HepG2 (cell line): ENCODE measurements at regions not wholly inside any gene's neighbourhood (a gene's known extent, or its start where the extent isn't known, plus 50 kb on each side); places are given as distances from the start of the nearest gene placed in this dataset.

Experiments
- ATAC-seq: fragments of 200-7000 bp; cut with Tn5 transposase; 3 replicates; pipeline ENCODE4 v1.9.1; 2020; ENCODE audit warnings: mild to moderate bottlenecking, moderate library complexity
- BruUV-seq: library from RNA; stranded (reverse); fragments of 400-500 nt; replicated peaks from 2 replicates; lab custom pipeline; 2021; lab: Mats Ljungman, UMichigan
- CTCF ChIA-PET: fragments of 300-600 bp; formaldehyde crosslinking; extraction: SDS; loops from one replicate; lab custom pipeline; 2021; ENCODE audit warnings: low total read pairs, inconsistent platforms, low intra/inter-chr PET ratio; lab: Yijun Ruan, JAX
- POLR2A ChIA-PET: fragments of 350-600 bp; sonication (Branson Sonifier 250); formaldehyde crosslinking; loops from one replicate; lab custom pipeline; 2020; ENCODE audit warnings: antibody characterized with exemption, inconsistent platforms; lab: Yijun Ruan, JAX
- DNase-seq: peaks from one replicate; pipeline ENCODE4 v3.0.0-alpha.2; 2015; ENCODE audit warnings: low spot score
- FAIRE-seq: peaks from 3 replicates; lab custom pipeline; 2011; peaks lifted over from hg19 to GRCh38; lab: Jason Lieb, UNC
- H2AFZ ChIP-seq: one replicate; pipeline ENCODE4 v1.6.1; 2011; ENCODE audit warnings: low read length, inconsistent platforms
- H3K27ac ChIP-seq: fragments of 300-600 bp; 3 replicates; pipeline ENCODE4 v1.8.0; 2011; ENCODE audit warnings: mixed run types, mild to moderate bottlenecking, mixed read lengths, low read length, inconsistent platforms; ENCODE audit not compliant: insufficient read depth; ENCODE audit errors: extremely low read length
- H3K27me3 ChIP-seq, 2 experiments: fragments of 200-600 bp in 1 of 2; 2 replicates in 1 of 2; 3 replicates in 1 of 2; pipeline versions ENCODE4 v1.6.0 to v1.8.0; 2011; ENCODE audit warnings: low read length in 2 of 2, mild to moderate bottlenecking in 2 of 2, moderate library complexity in 2 of 2, inconsistent platforms in 1 of 2; ENCODE audit not compliant: insufficient read depth in 2 of 2, control insufficient read depth in 1 of 2
- H3K36me3 ChIP-seq, 2 experiments: fragments of 200-600 bp in 1 of 2; replicated peaks in 1 of 2; 2 replicates in 1 of 2; 3 replicates in 1 of 2; pipeline versions ENCODE4 v1.5.1 to v1.8.0; 2011; ENCODE audit warnings: low read length in 2 of 2, inconsistent platforms in 1 of 2; ENCODE audit not compliant: insufficient read depth in 2 of 2, control insufficient read depth in 1 of 2
- H3K4me1 ChIP-seq: 2 replicates; pipeline ENCODE4 v1.5.1; 2012; ENCODE audit warnings: low read length, inconsistent platforms; ENCODE audit not compliant: insufficient read depth
- H3K4me2 ChIP-seq: 2 replicates; pipeline ENCODE4 v1.6.0; 2011; ENCODE audit warnings: low read depth, low read length, inconsistent platforms
- H3K4me3 ChIP-seq, 3 experiments: fragments of 200-600 bp in 1 of 3; sonication (generic), shearing (Covaris generic) in 1 of 3; replicated peaks in 1 of 3; 2 replicates each; pipeline ENCODE4 v1.5.1; 2011 to 2016; ENCODE audit warnings: low read length in 3 of 3, inconsistent platforms in 2 of 3, low read depth in 2 of 3, mild to moderate bottlenecking in 2 of 3, control low read depth in 1 of 3, mixed read lengths in 1 of 3; ENCODE audit not compliant: insufficient read depth in 1 of 3
- H3K79me2 ChIP-seq: one replicate; pipeline ENCODE4 v1.6.1; 2011; ENCODE audit warnings: low read length, inconsistent platforms; ENCODE audit not compliant: insufficient read depth
- H3K9ac ChIP-seq: 2 replicates; pipeline ENCODE4 v1.6.0; 2011; ENCODE audit warnings: mild to moderate bottlenecking, low read depth, low read length, inconsistent platforms; ENCODE audit not compliant: insufficient read depth
- H3K9me3 ChIP-seq: 2 replicates; pipeline ENCODE4 v1.5.1; 2012; ENCODE audit warnings: mild to moderate bottlenecking, low read length
- H4K20me1 ChIP-seq: 2 replicates; pipeline ENCODE4 v1.6.0; 2011; ENCODE audit warnings: inconsistent platforms, mild to moderate bottlenecking, low read length, moderate library complexity; ENCODE audit not compliant: insufficient read depth
- AGO2 ChIP-seq: fragments of 200-400 bp; formaldehyde crosslinking; optimal IDR thresholded peaks from 2 replicates; pipeline ENCODE3; 2017; ENCODE audit warnings: mild to moderate bottlenecking, low read depth, low read length, moderate library complexity
- KLF13 ChIP-seq: sonication (generic); formaldehyde crosslinking; IDR thresholded peaks from 2 replicates; pipeline ENCODE4 v1.4.0; 2020; ENCODE audit warnings: mild to moderate bottlenecking, missing genetic modification reagents
- MYC ChIP-seq: sonication (generic); formaldehyde crosslinking; IDR thresholded peaks from 2 replicates; pipeline ENCODE4 v1.9.0; 2021; ENCODE audit warnings: missing genetic modification reagents, borderline replicate concordance
- SAFB2 ChIP-seq: sonication (generic); formaldehyde crosslinking; IDR thresholded peaks from 2 replicates; pipeline ENCODE4 v1.5.1; 2020; ENCODE audit warnings: missing genetic modification reagents, low read depth, mild to moderate bottlenecking, borderline replicate concordance
- SP4 ChIP-seq: sonication (generic); formaldehyde crosslinking; IDR thresholded peaks from 2 replicates; pipeline ENCODE4 v1.8.1; 2023; ENCODE audit warnings: mild to moderate bottlenecking, missing genetic modification reagents
- ZNF790 ChIP-seq: sonication (generic); formaldehyde crosslinking; IDR thresholded peaks from 2 replicates; pipeline ENCODE4 v1.8.0; 2022; ENCODE audit warnings: missing genetic modification reagents, mild to moderate bottlenecking, borderline replicate concordance
- WGBS: methylation state at CpG from one replicate; pipeline ENCODE4 v1.1.6; 2017; ENCODE audit warnings: low lambda C conversion rate; 5-methylcytosine and 5-hydroxymethylcytosine counted together
- in situ Hi-C: cut with HindIII; loops from 2 replicates; pipeline ENCODE4 v1.10.0; 2017; ENCODE audit warnings: low pct_unique_long_range_greater_than_20kb; ENCODE audit not compliant: extremely low pct_ligation_motif_present
- intact Hi-C: fragments of 100-400 bp; cut with micrococcal nuclease; formaldehyde crosslinking; loops from one replicate; pipeline ENCODE4 v1.10.0; 2022; ENCODE audit not compliant: unreplicated experiment
- TF ChIP-seq, protein P1 (sequence below): sonication (generic); formaldehyde crosslinking; IDR thresholded peaks from 2 replicates; pipeline ENCODE4 v1.5.0; 2020; ENCODE audit warnings: mild to moderate bottlenecking, missing genetic modification reagents
- TF ChIP-seq, protein P2 (sequence below): sonication (generic); formaldehyde crosslinking; IDR thresholded peaks from 2 replicates; pipeline ENCODE4 v1.4.0; 2020; ENCODE audit warnings: missing genetic modification reagents

DNA sequence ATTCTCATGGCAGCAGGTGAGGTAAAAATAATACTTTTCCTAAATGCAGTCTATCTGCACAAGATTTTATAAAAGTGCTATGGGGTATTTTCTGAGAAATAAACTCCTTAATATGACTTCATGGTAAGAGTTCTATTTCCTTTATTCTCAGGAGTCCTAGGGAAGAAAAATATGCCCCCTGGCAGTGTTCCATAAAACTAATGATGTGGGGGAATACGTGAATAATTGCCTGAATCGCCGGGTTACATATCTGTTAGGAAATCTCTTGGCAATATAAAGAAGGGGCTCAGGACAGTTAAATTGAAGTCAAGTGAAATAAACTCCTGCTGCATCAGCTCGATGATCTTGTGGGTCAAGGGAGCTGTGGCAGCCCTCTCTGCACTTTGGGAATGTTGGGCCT, 229.7 kb downstream of the MAFB start:
- BruUV-seq = no TSS peak
- no peaks in the 10 kb centered on the region for H4K20me1 ChIP-seq
- H3K79me2 ChIP-seq = no peaks in the 10 kb centered on the region
- H3K4me2 ChIP-seq = no peak overlapping the region
- ATAC-seq = no peak
- CTCF ChIA-PET = no interaction called here
- no peak for TF ChIP-seq KLF13 (CRISPR knock-in tag)
- no peak for TF ChIP-seq SAFB2
- TF ChIP-seq AGO2 = no peak
- TF ChIP-seq, protein P1, sequence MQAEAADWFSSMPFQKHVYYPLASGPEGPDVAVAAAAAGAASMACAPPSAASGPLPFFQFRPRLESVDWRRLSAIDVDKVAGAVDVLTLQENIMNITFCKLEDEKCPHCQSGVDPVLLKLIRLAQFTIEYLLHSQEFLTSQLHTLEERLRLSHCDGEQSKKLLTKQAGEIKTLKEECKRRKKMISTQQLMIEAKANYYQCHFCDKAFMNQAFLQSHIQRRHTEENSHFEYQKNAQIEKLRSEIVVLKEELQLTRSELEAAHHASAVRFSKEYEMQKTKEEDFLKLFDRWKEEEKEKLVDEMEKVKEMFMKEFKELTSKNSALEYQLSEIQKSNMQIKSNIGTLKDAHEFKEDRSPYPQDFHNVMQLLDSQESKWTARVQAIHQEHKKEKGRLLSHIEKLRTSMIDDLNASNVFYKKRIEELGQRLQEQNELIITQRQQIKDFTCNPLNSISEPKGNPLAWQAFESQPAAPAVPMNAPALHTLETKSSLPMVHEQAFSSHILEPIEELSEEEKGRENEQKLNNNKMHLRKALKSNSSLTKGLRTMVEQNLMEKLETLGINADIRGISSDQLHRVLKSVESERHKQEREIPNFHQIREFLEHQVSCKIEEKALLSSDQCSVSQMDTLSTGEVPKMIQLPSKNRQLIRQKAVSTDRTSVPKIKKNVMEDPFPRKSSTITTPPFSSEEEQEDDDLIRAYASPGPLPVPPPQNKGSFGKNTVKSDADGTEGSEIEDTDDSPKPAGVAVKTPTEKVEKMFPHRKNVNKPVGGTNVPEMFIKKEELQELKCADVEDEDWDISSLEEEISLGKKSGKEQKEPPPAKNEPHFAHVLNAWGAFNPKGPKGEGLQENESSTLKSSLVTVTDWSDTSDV = no peak
- no peak for TF ChIP-seq SP4 (CRISPR knock-in tag)
- TF ChIP-seq MYC (CRISPR knock-in tag) = no peak
- TF ChIP-seq ZNF790 (CRISPR knock-in tag) = no peak
- TF ChIP-seq, all 625 proteins: peak for 0
- no peak overlapping the region for H3K9ac ChIP-seq
- H3K4me3 ChIP-seq = no peak overlapping the region
- H3K9me3 ChIP-seq = no peaks in the 10 kb centered on the region
- POLR2A ChIA-PET = no interaction called here
- intact Hi-C loops = no loop called here
- H3K27me3 ChIP-seq = no peaks in the 10 kb centered on the region
- FAIRE-seq (no peak), DNase-seq (no peak)
- no peaks in the 10 kb centered on the region for H3K4me1 ChIP-seq
- no peak overlapping the region for H3K27ac ChIP-seq
- in situ Hi-C loops = no loop called here
- H3K36me3 ChIP-seq = no peaks in the 10 kb centered on the region
- 28% methylated on average over 4 of the region's 4 CpGs for WGBS
- no peak overlapping the region for H2AFZ ChIP-seq

DNA sequence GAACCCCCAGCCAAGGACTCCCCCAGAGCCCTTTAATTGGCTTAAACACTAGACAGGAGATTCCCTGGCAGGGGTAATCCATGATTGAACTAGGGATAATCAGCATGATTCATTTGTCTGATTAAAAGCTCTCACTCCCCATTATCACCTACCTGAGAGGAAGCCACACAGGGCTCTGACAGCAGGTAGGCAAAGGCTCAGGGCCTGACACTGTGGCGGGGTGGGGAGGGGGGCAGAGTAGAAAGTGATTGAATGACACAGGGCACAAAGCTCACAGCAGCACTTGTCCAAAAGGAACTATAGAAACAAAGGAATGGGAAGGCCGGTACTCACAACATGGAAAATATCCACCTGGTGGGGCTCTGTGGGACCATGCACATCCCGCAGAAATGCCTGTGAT, 231.6 kb downstream of the MAFB start:
- no peak for ATAC-seq
- Histone ChIP-seq H3K4me3 (no peak overlapping the region), H2AFZ (no peak overlapping the region), H3K27me3 (no peaks in the 10 kb centered on the region), H3K9me3 (no peaks in the 10 kb centered on the region), H3K4me2 (no peak overlapping the region), H3K27ac (no peak overlapping the region), H3K79me2 (no peaks in the 10 kb centered on the region), H3K9ac (no peak overlapping the region), H3K4me1 (no peaks in the 10 kb centered on the region), H3K36me3 (no peaks in the 10 kb centered on the region), H4K20me1 (no peaks in the 10 kb centered on the region)
- TF ChIP-seq, protein P2, sequence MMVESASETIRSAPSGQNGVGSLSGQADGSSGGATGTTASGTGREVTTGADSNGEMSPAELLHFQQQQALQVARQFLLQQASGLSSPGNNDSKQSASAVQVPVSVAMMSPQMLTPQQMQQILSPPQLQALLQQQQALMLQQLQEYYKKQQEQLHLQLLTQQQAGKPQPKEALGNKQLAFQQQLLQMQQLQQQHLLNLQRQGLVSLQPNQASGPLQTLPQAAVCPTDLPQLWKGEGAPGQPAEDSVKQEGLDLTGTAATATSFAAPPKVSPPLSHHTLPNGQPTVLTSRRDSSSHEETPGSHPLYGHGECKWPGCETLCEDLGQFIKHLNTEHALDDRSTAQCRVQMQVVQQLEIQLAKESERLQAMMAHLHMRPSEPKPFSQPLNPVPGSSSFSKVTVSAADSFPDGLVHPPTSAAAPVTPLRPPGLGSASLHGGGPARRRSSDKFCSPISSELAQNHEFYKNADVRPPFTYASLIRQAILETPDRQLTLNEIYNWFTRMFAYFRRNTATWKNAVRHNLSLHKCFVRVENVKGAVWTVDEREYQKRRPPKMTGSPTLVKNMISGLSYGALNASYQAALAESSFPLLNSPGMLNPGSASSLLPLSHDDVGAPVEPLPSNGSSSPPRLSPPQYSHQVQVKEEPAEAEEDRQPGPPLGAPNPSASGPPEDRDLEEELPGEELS (CRISPR knock-in tag) = no peak
- ChIA-PET CTCF (no interaction called here), POLR2A (no interaction called here)
- no TSS peak for BruUV-seq
- in situ Hi-C loops = no loop called here
- 14% methylated on average over 3 of the region's 3 CpGs for WGBS
- no peak for DNase-seq
- FAIRE-seq = no peak
- intact Hi-C loops = no loop called here
